GM12874 (cell line): ENCODE measurements at regions not wholly inside any gene's neighbourhood (a gene's known extent, or its start where the extent isn't known, plus 50 kb on each side); places are given as distances from the start of the nearest gene placed in this dataset.

Experiments used
- TF ChIP-seq, protein P1 (sequence below): IDR thresholded peaks from 2 replicates; pipeline ENCODE4 v1.5.1; 2011; ENCODE audit warnings: low read depth, mild to moderate bottlenecking, control low read depth, low read length, moderate library complexity; ENCODE audit not compliant: insufficient read depth

DNA sequence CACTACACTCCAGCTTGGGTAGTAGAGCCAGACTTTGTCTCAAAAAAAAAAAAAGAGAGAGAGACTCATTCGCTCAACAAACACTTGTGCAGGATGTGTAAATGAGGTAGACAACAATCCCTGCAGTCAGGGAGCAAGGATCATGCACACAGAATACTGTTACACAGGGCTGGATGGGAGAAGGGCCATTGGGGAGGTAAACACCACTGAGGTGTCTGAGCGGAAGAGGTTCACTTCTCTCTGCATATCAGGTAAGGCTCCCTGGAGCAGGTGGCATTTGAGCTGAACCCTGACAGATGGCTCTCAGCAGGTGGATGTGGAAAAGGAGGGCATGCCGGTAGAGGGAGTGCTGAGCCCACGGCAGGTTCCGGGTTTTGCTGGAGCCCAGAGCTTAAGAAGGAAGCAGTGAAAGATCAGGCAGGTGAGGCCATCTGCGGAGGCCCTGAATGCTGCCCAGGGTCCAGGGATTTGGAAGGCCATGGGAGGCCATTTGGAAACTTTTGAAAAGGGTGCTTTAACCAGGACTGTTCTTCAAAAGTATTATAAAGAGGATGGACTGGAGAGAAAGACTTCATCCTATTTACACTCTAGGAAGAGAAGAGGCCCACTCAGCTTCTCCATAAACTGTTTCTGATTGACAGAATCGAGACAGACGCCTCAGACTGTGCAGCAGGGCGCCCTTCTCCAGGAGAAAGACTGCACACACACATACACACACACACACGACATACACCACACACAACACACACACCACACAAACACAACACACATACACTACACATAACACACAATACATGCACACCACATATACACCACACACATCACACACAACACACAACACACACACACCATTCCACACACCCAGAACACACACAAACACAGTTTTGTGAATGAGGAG is 199.4 kb downstream of the USP12 start:
- TF ChIP-seq, protein P1, sequence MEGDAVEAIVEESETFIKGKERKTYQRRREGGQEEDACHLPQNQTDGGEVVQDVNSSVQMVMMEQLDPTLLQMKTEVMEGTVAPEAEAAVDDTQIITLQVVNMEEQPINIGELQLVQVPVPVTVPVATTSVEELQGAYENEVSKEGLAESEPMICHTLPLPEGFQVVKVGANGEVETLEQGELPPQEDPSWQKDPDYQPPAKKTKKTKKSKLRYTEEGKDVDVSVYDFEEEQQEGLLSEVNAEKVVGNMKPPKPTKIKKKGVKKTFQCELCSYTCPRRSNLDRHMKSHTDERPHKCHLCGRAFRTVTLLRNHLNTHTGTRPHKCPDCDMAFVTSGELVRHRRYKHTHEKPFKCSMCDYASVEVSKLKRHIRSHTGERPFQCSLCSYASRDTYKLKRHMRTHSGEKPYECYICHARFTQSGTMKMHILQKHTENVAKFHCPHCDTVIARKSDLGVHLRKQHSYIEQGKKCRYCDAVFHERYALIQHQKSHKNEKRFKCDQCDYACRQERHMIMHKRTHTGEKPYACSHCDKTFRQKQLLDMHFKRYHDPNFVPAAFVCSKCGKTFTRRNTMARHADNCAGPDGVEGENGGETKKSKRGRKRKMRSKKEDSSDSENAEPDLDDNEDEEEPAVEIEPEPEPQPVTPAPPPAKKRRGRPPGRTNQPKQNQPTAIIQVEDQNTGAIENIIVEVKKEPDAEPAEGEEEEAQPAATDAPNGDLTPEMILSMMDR = peak; percentile 64

DNA sequence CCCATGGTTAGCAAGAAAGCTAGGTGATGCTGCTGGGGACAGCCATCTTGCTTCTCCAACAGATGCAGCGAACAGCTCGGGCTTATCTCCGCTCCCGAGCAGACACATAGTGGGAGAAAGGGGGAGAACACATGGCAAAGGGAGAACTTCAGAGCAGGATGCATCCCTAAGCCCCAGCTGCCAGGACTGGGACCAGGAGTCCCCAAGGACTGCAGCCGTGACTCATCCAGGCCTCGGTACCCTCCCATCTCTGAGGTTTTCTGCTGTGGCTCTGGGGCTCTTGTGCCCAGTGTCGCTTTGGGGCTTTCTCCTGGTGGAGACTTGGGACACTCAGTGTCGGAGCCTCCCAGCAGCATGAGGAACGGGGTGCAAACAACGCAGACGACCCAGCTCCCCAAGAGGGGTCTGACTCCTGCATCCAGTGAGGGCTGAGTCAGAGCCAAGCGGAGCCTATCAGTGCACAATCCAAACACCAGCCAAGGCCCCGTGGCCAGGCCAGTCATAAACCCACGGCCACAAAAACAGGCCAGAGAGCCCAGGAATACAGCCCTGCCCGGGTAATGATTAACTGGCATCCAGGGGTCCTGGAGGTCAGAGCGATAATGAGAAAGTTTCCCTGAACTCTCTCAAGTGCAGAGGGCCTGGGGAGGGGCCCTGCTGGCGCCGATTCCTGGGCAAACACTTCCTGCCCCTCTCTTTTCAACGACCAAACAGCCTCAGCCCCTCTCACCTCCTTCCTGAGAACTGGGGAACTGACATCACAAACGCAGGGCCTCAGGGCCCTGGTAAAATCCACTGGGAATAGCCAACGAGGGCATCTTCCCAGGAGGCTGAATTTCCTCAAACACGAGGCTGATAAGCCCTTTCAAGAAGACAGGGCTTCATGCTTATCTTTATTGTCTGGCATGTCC is 202.9 kb downstream of the USP12 start:
- TF ChIP-seq, protein P1 = no peak

DNA sequence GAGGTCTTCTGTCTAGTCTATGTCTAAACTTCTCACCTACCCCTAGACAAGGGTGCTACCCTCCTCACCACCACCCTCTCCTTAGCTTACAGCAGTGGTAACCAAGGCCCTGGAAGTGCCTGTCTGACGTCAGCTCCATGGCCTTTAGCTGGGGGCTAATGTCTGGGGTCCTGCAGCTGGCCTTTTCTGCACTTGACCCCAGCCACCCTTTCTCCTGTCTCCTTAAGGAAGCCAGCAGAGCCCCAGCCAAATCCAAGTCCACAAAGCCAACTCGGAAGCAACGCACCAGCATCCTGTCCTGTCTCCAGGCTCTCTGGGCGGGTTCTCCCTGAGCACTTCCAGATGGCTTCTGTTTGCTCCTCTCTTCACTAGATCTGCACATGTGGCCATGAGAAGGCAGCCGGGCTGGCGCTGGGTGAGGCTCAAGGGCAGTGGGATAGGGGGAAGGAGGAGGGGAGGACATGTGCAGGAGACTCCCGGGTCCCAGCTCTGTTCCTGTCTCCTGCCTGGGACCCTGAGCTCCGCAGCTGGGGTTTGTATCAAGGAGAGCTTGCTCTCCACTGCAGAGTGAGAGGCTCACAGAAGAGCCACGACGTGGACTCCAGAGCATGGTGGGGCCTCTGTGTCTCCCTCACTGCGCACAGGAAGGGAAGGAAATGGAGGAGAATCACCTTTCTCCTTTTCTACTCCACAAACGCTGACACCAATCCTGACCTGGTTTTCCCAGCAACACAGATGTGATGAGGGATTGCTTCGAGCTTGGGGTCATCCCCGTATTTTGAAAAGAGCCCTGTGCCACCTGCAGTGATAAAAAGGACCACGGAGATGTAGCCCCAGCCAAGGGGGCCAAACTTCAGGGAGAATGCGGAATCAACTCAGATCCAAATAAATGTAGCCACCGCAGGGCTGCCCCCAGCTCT is 204.2 kb downstream of the USP12 start:
- TF ChIP-seq, protein P1 = no peak

DNA sequence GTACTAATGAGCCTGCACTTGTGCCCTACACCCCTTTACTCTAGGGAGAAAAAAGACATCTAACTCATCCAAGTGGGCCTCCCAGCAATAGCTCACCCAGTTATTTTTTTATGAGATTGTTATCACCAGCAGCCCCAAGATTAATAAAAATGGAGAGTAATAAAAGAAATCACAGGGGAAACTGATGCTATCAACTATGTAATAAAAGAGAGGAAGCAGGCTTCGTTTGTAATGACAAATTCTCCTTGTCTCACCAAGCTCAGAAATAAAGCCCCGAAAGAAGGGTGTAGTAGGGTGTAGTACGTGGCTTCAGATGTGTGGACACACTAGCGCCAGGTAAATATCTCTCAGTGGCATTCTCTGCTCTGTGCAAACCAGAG is 204.9 kb downstream of the USP12 start:
- TF ChIP-seq, protein P1 = no peak

DNA sequence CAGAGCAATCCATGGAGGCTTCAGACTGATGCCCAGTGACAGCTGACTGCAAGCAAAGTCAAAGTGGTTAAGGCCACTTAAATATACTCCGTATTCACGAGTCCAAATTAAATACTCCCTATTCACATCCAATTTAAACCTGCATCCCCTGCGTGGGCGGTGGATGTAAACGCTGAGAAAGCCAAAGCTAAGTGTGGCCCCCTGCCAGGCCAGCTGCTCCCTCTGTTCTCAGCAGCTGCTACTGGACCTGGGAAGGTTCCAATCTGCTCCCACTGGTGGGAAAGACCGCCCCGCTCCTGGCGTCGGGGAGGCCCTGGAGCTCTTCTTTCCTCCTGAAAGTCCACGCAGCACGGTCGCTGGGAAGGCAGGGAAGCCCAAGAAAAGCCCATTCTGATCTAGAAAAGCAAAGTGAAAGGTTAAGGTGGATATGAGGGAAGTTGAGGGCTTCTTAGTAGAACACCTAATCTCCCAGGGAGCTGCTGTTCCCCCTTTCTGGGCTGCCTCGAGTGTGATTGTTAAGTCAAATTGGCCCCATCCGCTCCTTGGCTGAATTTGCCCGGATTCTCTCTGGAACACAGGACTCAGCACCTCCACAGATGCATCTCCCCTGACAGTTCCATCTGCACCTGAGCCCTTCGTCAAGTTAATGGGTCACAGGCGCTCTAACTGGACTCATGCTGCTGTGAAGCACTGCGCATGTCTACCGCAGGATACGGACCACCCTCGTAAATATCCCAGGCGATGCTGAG is 205.5 kb downstream of the USP12 start:
- TF ChIP-seq, protein P1 = no peak

DNA sequence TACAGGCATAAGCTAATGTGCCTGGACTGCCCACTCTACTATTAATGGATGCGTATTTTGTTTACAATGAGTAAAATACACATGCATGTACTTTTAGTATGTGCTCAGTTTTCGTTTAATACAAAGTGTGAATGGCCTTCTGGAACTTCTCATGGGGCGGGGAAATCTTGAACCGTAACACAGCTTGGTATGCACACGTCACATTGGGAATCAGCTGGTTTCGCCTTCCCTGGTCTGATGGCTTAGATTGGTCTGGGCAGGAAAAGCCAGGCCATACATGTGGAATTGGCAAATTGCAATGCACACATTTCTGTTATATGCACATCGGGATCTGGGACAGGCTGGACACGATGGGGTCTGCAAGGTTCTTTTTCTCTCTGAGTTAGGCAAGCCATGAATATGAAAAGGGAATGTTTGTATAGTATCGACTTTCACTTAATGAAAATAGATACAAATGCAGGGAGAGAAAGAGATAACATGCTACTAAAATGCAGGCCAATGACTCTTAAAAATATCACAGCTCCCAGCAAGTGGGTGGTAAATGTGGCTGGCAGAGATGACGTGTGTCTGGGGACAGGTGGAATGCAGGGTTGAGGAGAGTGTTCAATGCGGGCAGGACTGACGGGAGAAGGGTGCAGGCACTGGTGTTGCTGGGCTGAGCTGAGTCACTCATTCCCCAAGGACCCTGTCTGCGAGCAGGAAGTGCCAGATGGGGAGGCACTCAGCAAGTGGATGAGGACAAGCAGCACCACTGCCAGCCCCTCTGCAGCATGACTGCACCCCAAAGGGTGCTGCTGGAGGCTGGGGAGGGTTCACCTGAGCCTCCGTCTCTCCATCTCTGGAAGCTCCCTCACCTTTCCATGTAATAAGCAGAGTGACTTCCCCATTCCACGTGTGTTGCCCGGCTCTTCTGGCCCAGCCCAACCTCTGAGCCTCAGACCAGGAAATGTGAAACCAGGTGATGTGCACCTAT is 204.0 kb upstream of the GPR12 start:
- TF ChIP-seq, protein P1 = no peak
